ENCODE measurements at regions not wholly inside any gene's neighbourhood (a gene's known extent, or its start where the extent isn't known, plus 50 kb on each side); places are given as distances from the start of the nearest gene placed in this dataset.
A peak's percentile ranks its signal among the peaks of the same experiment; 100 is the strongest.

- peak; percentile 83 for DNase-seq (ENCODE audit: low spot score)
Measured at GRCh38 chr6:156564127-156564806, 212.9 kb upstream of the ARID1B start.

- peak; percentile 24 for DNase-seq (ENCODE audit: low spot score)
Measured at GRCh38 chr6:156563714-156564113, 213.5 kb upstream of the ARID1B start.

GRCh38 chr6:156562636-156563035 lies 214.5 kb upstream of the ARID1B start:
- DNase-seq (ENCODE audit: low spot score) = no peak

- no peak for DNase-seq (ENCODE audit: low spot score)
Measured at GRCh38 chr6:156562019-156562418, 215.2 kb upstream of the ARID1B start.

GRCh38 chr6:156560476-156560875 lies 216.7 kb upstream of the ARID1B start:
- no peak for DNase-seq (ENCODE audit: low spot score)

GRCh38 chr6:156559162-156559690 lies 218.0 kb upstream of the ARID1B start:
- no peak for DNase-seq (ENCODE audit: low spot score)

- DNase-seq (ENCODE audit: low spot score) = no peak
Measured at GRCh38 chr6:156557911-156558259, 219.3 kb upstream of the ARID1B start.

GRCh38 chr6:156557251-156557910 lies 219.8 kb upstream of the ARID1B start:
- DNase-seq (ENCODE audit: low spot score) = no peak

GRCh38 chr6:156556811-156557210 lies 220.4 kb upstream of the ARID1B start:
- no peak for DNase-seq (ENCODE audit: low spot score)

GRCh38 chr6:156555116-156555515 lies 222.1 kb upstream of the ARID1B start:
- no peak for DNase-seq (ENCODE audit: low spot score)

GRCh38 chr6:156554160-156554559 lies 223.0 kb upstream of the ARID1B start:
- no peak for DNase-seq (ENCODE audit: low spot score)

GRCh38 chr6:156552849-156553248 lies 224.3 kb upstream of the ARID1B start:
- no peak for DNase-seq (ENCODE audit: low spot score)

GRCh38 chr6:156550949-156551348 lies 226.2 kb upstream of the ARID1B start:
- DNase-seq (ENCODE audit: low spot score) = no peak

- DNase-seq (ENCODE audit: low spot score) = no peak
Measured at GRCh38 chr6:156545931-156546330, 231.2 kb upstream of the ARID1B start.

- no peak for DNase-seq (ENCODE audit: low spot score)
Measured at GRCh38 chr6:156545021-156545420, 232.2 kb upstream of the ARID1B start.

GRCh38 chr6:156544046-156544445 lies 233.1 kb upstream of the ARID1B start:
- no peak for DNase-seq (ENCODE audit: low spot score)

- no peak for DNase-seq (ENCODE audit: low spot score)
Measured at GRCh38 chr6:156543431-156543830, 233.7 kb upstream of the ARID1B start.

GRCh38 chr6:156538875-156539660 lies 238.1 kb upstream of the ARID1B start:
- DNase-seq (ENCODE audit: low spot score) = no peak

GRCh38 chr6:156534594-156534993 lies 242.6 kb upstream of the ARID1B start:
- no peak for DNase-seq (ENCODE audit: low spot score)

- no peak for DNase-seq (ENCODE audit: low spot score)
Measured at GRCh38 chr6:156533872-156534524, 243.2 kb upstream of the ARID1B start.

- no peak for DNase-seq (ENCODE audit: low spot score)
Measured at GRCh38 chr6:156526081-156526480, 251.1 kb upstream of the ARID1B start.

- no peak for DNase-seq (ENCODE audit: low spot score)
Measured at GRCh38 chr6:156525541-156525940, 251.6 kb upstream of the ARID1B start.

Measured in NAMALWA (cell line).